Fibroblast of peridontal ligament (primary cell): ENCODE measurements at regions not wholly inside any gene's neighbourhood (a gene's known extent, or its start where the extent isn't known, plus 50 kb on each side); places are given as distances from the start of the nearest gene placed in this dataset.
A peak's percentile ranks its signal among the peaks of the same experiment; 100 is the strongest.

ENCODE experiments used
- DNase-seq: peaks from one replicate; pipeline ENCODE4 v3.0.0-alpha.2; 2010; ENCODE audit errors: extremely low read depth

DNA sequence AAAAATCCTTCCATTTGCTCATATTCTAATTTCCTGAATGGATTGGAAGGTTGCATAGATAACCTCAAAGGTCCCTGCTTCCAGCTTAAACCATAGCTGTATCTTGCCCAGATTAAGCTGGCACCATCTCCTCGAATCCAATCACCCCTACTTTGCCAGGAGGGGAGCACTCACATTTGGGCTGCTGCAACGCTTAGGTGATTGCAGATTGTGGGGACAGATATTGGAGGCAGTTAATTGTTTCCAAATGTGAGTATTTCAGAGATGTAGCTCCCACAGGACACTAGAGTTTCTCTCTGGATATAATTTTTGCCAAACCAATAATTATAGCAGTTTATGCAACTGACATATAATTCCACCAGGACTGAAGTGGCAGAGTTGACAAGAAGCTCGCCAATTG is 53.5 kb upstream of the ACSL1 start:
- no peak for DNase-seq

DNA sequence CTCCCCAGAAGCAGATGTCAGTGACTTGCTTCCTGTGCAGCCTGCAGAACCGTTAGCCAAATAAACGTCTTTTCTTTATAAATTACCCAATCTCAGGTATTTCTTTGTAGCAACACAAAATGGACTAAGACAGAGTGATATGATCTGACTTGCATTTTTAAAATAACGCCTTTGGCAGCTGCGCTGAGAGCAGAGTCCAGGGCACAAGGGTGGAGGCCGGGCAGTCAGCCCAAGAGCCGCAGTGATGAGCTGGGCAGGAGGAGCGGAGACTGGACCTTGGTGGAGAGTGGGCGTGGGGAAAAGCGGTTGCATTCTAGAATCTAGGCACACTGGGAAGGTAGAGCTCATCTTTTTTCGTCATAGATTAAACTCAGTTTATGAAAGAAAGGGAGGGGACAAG is 56.5 kb upstream of the ACSL1 start:
- no peak for DNase-seq

DNA sequence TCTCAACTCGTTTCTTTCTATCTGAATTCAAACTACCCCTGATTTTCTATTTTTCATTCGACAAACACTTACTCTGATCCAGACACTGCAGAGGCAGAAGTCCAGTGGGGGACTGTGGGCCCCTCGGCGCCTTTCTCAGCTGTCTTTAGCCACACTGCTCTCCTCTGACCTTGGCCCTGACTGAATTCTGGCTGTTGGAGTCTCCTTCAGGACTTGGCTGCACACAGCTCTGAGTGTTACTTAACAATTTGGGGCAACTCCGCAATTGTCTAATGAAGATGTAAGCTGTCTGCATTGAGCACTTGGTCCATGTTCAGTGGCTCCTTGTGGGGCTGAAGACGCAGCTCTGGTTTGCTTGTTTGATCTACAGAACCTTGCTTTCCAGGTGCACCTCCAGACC is 57.3 kb upstream of the ACSL1 start:
- no peak for DNase-seq

DNA sequence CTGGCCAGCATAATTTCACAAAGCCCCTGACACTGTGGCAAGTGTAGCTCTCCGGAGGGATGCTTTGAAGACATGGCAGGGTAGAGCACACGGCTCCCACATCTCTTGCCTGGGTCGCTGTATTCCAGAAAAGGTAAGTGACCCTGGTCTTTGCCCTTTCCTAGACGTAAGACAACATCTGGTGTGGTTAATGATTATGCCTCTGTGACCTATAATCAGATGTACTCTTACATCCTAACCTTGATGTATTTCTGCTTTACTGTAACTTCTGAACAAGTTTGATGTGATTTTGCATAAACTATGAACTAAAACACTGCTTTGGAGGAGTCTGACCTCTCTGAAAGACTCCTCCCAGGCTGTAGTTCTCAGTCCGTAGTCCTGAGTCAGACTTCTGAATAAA is 59.1 kb upstream of the ACSL1 start:
- no peak for DNase-seq

DNA sequence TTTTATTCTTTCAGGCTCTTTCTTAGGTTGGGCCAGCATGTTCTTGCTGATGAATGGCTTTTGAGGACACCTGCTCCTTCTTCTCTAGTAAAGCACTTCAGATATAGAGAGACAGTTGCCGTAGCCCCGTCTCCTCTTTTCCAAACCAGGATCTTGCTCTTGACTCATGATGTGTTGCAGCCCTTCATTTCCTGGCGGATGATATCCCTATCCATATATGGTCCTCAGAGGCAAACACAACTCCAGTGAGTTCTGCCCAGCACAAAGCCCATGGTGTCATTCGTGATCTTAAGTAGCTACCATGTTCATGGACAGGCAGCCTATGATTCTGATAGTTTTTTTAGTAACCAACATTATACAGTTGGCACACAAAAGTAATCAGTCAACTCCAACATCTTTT is 59.8 kb upstream of the ACSL1 start:
- DNase-seq: no peak

DNA sequence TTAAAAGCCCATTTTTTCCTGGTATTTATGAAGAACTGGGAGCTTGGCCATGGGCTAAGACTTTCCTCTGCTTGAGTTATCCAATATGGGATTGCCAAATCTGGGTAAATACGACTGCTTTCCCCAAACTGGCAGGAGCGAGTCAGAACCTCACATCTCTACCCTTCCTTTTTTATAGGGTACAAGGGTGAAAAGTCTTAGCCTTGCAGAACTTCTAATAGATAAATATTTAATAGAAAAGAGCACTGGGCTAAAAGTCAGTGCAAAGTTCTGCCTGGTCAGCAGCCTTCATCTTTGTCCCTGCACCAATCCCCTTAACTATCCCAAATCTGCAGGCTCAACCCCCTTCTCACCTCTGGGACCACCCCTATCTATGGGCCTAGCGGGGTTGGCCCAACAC is 61.6 kb upstream of the ACSL1 start:
- DNase-seq: no peak

DNA sequence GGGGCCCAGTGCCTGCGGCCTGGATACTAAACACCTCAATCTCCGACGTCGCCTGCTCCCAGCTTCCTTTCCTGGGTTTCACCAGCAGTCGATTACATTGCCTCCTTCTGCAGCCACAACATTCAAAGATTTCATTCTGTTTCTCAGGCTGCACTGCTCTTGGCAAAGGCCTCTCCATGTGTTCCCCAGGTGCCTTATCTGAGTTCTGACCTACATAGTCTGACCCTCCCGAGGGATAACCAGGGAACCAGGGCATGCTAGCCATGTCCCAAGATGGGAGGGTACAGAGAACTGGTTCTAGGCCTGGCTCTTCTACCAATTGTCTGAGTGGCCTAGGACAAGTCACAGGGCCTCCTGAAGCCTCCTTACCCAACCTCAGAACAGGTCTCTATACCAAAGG is 62.2 kb upstream of the ACSL1 start:
- DNase-seq: no peak

DNA sequence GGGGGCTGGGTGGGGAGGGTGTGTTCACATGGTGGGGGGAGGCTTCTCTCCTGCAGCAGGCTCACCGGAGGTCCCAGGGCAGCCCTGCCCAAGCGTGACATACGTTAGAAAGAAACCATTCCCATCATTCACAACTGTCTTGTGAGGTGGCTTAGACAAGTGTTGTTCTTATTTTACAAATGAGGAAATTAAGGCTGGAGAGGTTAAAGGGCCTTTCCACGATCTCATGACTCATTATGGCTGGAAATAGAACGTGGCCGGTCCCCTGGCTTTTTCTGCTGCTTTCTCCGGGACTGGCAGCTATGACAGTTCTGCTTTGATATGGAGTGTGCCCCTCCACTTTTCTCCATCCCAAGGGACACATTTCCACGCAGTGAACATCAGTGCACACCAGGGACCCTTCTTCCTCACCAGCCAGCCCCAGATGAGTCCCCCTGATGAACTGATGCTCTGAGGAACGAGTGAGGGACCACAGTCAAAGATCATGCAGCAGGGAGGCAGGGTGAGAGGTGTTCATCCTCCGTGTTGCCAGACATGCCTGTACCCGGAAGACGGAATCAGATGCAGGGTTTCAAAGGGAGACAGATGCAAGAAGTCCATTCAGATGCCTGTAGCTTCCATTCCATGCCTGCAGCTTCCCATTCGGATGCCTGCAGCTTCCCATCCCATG is 64.0 kb upstream of the ACSL1 start:
- no peak for DNase-seq

DNA sequence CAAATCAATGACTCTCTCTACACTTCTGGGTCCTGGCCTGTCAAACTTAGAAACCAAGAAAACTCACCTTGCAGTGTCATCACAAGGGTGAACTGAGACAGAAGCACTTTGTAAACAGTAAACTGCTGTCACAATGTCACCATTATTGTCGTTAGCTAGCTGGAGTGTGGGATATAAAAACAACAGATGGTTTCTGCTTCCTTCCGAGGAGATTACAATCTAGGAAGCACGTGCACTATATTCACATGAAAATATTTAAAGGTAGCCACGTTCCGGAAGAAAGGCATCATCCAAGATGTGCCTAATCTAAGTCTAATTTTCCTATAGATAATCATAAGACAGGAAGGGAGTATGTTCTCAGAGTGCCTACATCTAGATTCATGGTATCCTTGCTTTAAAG is 64.7 kb upstream of the ACSL1 start:
- no peak for DNase-seq

DNA sequence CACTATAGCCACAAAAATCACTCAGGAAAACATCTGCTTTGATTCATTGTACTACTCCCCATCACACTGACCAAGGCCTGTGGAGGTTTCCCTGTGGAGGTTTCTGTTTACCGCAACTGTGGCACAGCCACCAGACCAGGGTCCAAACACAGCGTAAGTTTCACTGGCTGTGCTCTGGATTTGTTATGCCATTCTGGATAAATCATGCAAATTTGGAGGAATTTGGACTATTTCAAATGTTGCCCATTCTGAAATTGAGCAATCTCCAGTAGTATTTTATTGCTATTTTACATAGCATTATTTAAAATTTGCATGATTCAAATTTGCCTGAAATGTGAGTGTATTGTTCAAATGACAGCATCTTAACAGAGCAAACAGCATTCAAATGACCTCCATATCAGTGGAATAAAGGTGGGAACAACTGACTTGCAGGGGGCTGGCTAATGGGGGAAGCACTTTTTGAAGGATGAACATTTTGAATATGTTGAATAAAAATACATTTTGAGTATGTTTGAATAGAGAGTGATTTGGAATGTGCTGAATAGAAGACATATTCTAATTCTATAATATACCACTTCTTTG is 66.1 kb upstream of the ACSL1 start:
- DNase-seq: no peak

DNA sequence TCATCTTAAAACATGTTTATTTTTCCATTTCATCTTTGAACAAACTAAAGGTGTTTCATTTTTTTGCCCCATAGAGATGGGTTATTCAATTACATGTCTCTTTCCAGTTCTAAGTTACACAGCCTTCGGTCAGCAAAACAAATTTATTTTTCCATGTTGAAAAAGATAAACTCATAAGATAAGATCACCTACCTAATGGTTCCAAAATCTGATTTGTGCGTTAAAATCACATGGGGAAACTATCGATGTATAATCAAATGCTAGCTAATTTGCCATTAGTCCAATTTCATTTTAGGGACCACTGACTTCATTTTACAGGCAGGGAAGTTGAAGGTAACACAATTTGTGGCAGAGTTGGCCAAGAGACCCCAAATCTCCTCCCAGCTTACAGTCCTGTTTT is 67.2 kb upstream of the ACSL1 start:
- no peak for DNase-seq

DNA sequence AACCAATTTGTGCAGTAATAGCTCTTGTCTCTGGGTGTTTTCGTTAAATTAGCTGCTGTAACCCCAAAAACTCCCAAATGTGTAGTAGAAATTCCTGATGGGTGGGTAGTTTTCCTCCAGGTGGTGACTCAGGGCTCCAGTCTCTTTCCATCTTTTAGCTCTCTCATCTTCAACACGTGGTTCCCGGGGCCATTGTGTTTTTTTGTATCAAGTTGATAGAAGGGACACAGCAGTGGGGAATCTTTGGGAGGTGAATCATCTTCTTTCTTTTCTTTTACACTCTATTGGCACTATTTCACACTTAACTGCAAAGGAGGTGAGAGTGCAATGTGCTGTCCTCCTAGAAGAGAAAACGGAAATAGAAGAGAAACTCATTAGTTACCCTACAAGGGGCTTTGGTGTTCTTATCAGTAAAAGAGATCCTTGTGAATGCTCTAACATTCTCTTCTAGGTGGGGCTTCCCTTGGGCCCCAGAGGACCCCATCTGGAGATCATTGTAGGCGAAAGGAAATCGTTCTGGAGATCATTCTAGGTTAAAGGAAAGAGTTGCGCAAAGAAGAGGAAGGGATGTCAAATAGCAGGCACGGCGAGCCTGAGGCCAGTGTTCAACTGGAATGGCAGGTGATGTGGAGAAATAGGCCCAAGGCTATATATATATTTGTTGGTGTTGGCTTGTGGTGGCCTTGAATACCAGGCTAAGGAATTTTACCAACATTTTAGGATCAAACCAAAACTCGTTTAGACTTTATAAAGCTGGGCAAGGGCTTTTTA is 68.2 kb upstream of the ACSL1 start:
- DNase-seq: no peak

DNA sequence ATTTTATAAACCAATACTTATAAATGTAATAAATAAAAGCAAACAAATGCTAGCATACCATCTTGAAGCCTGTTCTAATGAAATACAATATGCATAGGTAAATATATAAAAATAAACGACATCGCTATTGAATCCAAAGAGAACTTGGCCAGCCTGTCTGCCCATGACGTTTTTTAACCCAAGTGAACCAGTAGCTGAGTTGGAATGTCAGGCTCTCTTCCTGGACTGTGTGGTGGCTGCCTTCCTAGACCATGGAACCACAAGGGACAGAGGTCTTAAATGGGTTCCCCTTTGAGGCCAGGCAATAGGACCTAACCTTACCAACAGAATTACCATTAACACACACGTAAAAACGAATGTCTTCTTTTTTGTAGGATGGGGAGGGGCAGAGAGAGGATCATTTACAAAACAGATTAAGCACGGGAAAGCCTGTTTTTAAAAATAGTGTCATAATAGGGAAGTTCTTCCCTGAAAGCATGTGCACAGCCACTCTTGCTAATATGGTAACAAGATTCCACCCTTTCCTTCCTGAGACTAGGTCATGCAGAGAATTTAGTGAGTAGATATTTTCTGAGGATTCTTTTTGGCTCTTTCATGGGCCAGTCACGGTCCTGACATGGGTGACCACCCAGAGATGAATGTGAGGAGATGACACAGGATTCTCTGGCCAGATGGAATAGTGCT is 69.4 kb upstream of the ACSL1 start:
- DNase-seq: no peak

DNA sequence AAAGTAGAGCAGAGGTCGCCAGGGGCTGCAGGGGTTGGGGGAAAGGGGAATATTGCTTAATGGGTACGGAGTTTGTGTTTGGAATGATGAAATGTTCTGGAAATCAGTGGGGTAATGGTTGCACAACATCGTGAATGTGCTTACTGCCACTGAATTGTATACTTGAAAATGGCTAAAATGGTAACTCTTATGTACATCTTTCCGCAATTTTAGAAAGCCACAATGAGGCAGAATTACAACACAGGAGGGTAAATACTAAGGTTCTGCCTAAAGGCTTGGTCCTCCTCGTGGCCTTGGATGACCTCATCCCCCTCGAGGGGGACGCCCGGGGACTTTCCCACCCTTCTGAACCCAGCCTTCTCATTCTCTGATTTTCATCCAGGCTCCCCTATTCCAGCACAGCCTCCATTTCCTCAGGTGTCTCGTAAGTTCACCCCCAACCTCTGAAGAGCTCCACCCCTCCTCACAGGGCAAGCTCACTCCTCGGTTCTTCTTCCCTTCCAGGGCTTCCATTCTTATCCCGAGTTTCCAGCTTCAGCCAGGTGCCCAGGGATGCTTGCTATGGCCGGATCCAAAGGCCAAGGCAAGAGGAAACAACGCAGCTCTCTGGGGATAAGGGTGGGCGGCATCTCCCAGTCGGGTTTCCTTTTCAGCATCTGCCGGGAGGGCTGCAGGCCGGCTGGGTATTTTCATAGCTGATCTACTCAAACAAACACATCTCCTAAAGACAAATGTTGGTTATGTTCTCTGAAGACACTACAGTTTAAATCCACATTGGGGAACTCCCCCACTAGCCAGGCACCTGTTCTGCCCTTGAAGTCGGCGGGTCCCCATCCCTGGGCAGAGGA is 71.3 kb upstream of the ACSL1 start:
- DNase-seq: peak; percentile 35

DNA sequence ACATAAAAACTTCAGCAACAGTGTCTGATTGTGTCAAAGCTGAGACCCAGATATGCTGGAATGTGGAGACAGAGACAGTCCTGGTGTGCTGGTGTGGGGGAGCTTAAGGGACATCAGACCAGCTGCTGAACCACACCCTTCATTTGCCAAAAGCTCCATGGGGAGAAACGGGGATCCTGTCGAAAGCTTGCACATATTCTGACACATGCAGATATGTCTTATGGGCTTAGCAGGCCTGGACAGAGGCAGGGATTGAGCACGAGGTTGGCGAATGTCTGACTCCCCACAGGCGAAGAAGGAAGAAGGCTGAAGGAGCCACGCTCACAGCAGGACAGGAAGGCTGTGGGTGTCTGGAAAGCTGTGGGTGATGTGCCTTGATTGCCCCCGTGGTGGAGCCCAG is 72.1 kb upstream of the ACSL1 start:
- DNase-seq: no peak

DNA sequence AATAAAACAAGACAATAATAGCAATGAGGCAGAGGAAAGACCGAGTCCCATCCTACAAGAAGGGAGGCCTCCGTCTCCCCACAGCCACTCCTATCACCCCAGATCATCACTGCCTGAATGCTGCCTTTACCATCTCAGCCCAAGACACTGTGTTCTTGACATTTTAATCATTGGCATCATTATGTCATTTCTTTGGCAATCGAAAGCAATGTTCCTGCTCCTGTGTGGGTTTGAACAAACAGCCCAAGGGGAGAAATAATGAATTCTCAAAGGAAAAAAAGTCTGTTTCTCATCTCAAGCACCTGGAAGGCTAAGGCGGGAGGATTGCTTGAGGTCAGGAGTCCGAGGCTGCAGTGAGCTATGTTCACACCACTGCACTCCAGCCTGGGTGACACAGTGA is 73.0 kb upstream of the ACSL1 start:
- DNase-seq: no peak

DNA sequence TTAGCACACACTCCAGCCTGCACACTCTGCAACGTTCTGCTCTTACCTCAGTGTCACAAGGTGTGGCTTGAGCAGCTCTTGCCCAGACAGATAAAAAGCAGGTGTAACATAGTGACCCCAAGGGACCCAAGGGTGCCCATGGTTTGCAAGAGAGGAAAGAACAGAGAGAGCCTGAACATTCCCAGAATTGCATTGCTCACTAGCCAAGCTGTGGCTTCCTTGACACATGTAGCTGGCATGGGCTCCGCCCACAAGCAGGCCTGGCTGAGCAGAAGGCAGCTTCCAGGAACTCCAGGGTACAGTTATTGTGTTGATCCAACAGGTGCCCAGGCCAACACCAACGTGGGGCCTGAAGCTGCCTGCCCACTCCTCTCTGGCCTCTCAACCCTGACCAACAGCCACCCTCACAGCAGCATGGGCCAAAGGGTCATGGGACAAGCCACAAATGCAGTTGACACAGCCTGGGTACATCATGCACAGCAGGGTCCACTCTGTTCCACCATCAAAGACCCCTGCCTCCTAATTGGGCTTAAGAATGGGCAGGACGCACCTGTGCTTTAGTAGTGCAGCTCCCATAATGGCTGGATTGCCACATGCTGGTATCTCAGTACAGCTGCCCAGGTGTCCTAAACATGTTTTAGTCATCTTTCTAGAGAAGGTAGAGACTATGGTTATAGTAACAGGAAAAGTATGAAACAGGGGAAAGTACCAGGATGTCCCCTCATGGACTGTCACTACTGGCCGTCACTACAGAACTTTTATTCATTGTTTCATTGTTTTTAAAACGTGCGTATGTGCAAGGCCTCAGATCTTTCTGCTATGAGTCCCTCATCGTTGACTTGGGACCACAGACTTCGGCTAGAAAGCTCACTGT is 73.7 kb upstream of the ACSL1 start:
- no peak for DNase-seq

DNA sequence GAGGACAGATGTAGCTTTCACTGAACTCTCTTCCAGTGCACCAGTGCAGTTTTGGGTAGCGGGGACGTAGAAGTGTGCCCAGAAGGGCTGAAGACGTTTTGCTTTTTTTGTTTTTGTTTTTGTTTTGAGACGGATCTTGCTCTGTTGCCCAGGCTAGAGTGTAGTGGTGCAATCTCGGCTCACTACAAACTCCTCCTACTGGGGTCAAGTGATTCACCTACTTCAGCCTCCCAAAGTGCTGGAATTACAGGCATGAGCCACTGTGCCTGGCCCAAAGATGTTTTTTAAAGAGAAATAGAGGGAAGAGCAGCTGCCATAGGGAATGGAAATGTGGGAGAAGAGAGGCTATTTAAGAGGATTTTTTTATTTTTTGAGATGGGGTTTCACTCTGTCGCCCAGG is 74.4 kb upstream of the ACSL1 start:
- no peak for DNase-seq

DNA sequence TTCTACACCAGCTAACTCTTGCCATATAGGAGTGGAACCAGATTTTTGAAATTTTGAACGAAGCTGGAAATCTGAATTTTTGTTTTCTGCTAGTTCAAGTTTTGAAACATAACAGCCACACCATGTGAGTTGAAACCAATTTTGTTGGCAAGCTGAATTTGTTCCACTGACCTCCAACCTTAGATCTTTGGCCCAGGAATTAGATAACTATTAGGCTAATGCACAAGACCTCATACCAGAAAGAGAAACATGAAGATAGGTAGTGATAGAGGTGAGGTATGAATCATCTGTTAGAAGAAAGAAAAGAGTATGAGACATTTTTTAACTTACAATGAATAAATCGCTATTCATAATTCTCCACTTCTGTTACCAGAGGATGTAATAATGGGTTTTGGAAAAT is 76.8 kb upstream of the ACSL1 start:
- no peak for DNase-seq

DNA sequence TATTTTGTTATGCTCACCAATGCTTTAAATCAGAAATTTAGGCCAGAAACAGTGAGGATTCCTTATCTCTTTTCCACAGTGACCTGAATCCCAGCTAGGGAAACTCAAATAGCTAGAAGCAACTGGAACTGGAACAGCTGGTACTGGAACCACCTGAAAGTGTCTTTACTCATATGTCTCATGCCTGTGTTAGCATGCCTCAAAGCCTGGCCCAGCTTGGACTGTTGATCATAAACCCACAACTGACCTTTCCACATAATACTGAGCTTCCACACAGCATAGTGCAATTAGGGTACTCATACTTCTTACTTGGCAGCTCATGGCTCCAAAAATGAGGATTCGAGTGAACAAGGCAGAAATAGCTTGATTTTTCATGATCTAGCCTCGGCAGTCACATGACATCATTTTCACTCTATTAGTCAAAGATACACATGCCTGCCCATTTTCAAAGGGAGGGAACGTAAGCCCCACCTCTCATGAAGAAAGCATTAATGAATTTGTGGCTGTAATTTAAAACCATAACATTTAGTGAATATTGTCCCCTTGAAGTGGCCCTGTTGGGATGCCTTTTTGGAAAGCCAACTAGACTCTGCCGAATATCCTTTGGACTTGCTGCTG is 80.8 kb upstream of the ACSL1 start:
- no peak for DNase-seq
